Muscle of leg (tissue), 3 donors: ENCODE measurements at regions not wholly inside any gene's neighbourhood (a gene's known extent, or its start where the extent isn't known, plus 50 kb on each side); places are given as distances from the start of the nearest gene placed in this dataset.
A peak's percentile ranks its signal among the peaks of the same experiment; 100 is the strongest.
"Not testable (repeated sequence)": the region's sequence is repeated elsewhere in the genome, so short reads cannot be mapped to it uniquely, and the experiment has no call there.

Experiments used
- DNase-seq: peaks from one replicate; pipeline ENCODE4 v3.0.0; 2013
- H3K27ac ChIP-seq: one replicate; pipeline ENCODE4 v1.5.1; 2013; ENCODE audit warnings: mild to moderate bottlenecking, low read length, control low read depth
- H3K27me3 ChIP-seq: one replicate; pipeline ENCODE4 v1.6.1; 2013; ENCODE audit warnings: low read length; ENCODE audit not compliant: control insufficient read depth, insufficient read depth
- H3K36me3 ChIP-seq: one replicate; pipeline ENCODE4 v1.6.1; 2013; ENCODE audit warnings: low read length; ENCODE audit not compliant: control insufficient read depth, insufficient read depth
- H3K4me1 ChIP-seq: one replicate; pipeline ENCODE4 v1.6.1; 2013; ENCODE audit warnings: low read length; ENCODE audit not compliant: control insufficient read depth, insufficient read depth
- H3K4me3 ChIP-seq: one replicate; pipeline ENCODE4 v1.5.1; 2013; ENCODE audit warnings: low read length, control low read depth
- H3K9me3 ChIP-seq: replicated peaks from 2 replicates; pipeline ENCODE4 v1.6.1; 2013; ENCODE audit warnings: low read depth, low read length; ENCODE audit not compliant: control insufficient read depth
- WGBS: methylation state at CpG from one replicate; pipeline ENCODE4 v1.1.5; 2013; ENCODE audit warnings: missing lambda C conversion rate; ENCODE audit not compliant: insufficient coverage; 5-methylcytosine and 5-hydroxymethylcytosine counted together

- no peaks in the 10 kb centered on the region for H3K27me3 ChIP-seq
- no peaks in the 10 kb centered on the region for H3K9me3 ChIP-seq
- no peaks in the 10 kb centered on the region for H3K36me3 ChIP-seq
- 67% methylated on average over 1 of the region's 5 CpGs for WGBS
- H3K4me1 ChIP-seq: no peaks in the 10 kb centered on the region
- no peak overlapping the region for H3K4me3 ChIP-seq
- no peak overlapping the region for H3K27ac ChIP-seq
- DNase-seq: no peak
These were observed 57.9 kb downstream of the HINT1 start for GRCh38 chr5:131107128-131107527.

- no peak for DNase-seq
- Histone ChIP-seq H3K27ac (no peak overlapping the region), H3K4me3 (no peak overlapping the region), H3K9me3 (no peaks in the 10 kb centered on the region), H3K27me3 (no peaks in the 10 kb centered on the region), H3K36me3 (no peaks in the 10 kb centered on the region), H3K4me1 (no peaks in the 10 kb centered on the region)
- no CpG with 5 or more reads among the region's 2 CpGs for WGBS
These were observed 60.8 kb downstream of the HINT1 start for GRCh38 chr5:131104169-131104808.

- H3K27ac ChIP-seq: no peak overlapping the region
- DNase-seq: no peak
- H3K9me3 ChIP-seq: no peaks in the 10 kb centered on the region
- H3K4me3 ChIP-seq: no peak overlapping the region
- no peaks in the 10 kb centered on the region for H3K27me3 ChIP-seq
- H3K4me1 ChIP-seq: no peaks in the 10 kb centered on the region
- H3K36me3 ChIP-seq: no peaks in the 10 kb centered on the region
- 83% methylated on average over 1 of the region's 2 CpGs for WGBS
These were observed 68.0 kb downstream of the HINT1 start for GRCh38 chr5:131096774-131097710.

DNA sequence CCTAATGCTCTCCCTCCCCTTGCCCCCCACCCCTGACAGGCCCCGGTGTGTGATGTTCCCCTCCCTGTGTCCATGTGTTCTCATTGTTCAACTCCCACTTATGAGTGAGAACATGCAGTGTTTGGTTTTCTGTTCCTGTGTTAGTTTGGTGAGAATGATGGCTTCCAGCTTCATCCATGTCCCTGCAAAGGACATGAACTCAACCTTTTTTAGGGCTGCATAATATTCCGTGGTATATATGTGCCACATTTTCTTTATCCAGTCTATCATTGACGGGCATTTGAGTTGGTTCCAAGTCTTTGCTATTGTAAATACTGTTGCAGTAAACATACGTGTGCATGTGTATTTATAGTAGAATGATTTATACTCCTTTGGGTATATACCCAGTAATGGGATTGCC lies 69.5 kb downstream of the HINT1 start:
- not testable (repeated sequence) for DNase-seq, H3K36me3 ChIP-seq, H3K9me3 ChIP-seq, H3K27ac ChIP-seq, H3K4me1 ChIP-seq, H3K4me3 ChIP-seq, H3K27me3 ChIP-seq
- WGBS: no CpG with 5 or more reads among the region's 4 CpGs

GRCh38 chr5:131084436-131084835 lies 80.6 kb downstream of the HINT1 start:
- Histone ChIP-seq H3K27ac (no peak overlapping the region), H3K4me3 (no peak overlapping the region), H3K36me3 (no peaks in the 10 kb centered on the region), H3K27me3 (no peaks in the 10 kb centered on the region), H3K9me3 (peaks cover 3% of the 10 kb centered on the region), H3K4me1 (no peaks in the 10 kb centered on the region)
- DNase-seq: no peak
- WGBS: no CpG with 5 or more reads among the region's 3 CpGs

DNA sequence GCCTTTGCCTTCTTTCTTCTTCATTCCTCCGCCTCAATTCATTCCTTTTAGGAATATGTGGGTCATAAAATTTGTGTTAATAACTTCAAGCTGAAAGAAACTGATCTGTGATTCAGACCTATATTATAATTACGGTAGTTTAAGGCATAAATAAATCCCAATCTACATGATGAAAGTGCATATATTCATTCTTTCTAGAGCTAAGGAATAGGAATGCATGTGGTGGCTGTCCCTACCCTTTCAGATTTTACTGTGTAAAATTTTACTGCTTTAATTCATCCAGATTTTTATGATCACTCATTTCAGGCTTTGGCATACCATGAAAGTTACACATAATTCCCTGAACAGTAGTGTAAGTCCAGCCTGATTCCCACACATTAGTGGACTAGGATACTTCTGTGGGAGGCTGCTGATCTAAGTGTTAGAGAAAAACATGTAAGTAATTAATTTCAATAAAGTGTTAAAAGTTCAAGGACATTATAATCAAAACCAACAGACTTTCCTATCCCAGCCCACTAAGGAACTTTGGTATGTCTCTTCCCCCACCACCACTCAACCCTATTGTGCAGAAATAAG lies 83.1 kb downstream of the HINT1 start:
- peak; percentile 5 for DNase-seq
- H3K9me3 ChIP-seq: peaks cover 3% of the 10 kb centered on the region
- no peaks in the 10 kb centered on the region for H3K4me1 ChIP-seq
- no peak overlapping the region for H3K27ac ChIP-seq
- no CpG with 5 or more reads among the region's 2 CpGs for WGBS
- H3K4me3 ChIP-seq: no peak overlapping the region
- no peaks in the 10 kb centered on the region for H3K27me3 ChIP-seq
- no peaks in the 10 kb centered on the region for H3K36me3 ChIP-seq

DNA sequence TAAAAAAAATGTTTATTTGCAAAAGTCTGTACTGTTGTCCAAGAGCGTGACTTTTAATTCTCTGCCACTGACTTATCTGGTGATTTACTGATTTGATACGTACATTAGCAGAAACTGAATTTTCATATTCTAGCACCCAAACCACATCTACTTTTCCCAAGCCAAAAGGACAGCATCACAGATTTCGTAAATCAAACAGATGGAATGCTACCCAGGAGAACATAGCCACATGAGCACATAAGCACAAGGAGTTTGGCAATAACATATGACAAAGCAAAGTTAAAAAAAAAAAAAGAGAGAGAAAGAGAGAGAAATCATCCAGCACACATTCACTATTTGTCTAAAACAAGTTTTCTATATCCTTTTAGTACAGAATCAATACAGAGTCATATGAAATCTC lies 83.7 kb downstream of the HINT1 start:
- no peaks in the 10 kb centered on the region for H3K9me3 ChIP-seq
- no peak for DNase-seq
- no peak overlapping the region for H3K27ac ChIP-seq
- no peaks in the 10 kb centered on the region for H3K27me3 ChIP-seq
- H3K4me1 ChIP-seq: no peaks in the 10 kb centered on the region
- H3K36me3 ChIP-seq: no peaks in the 10 kb centered on the region
- H3K4me3 ChIP-seq: no peak overlapping the region
- WGBS: 100% methylated on average over 1 of the region's 3 CpGs

DNA sequence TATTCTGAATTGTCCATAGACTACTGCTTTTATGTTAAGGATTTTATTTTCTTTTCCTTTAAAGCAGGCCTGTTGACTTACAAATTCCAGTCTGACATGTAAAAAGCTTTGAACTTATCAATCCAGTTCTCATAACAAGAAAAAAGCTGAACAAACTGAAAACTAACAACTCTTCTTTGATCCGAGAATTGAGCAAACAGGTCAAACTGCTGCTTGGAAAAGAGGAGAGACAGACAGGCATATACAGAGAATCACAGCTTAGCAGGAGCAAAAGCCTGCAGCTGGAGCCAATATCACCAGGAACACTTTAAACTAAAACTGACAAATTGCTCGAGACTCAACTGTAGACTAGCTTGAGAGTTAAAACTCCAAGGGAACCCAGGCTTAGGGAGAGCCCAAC lies 85.8 kb downstream of the HINT1 start:
- H3K36me3 ChIP-seq: no peaks in the 10 kb centered on the region
- no peaks in the 10 kb centered on the region for H3K27me3 ChIP-seq
- no CpG with 5 or more reads among the region's 2 CpGs for WGBS
- no peaks in the 10 kb centered on the region for H3K9me3 ChIP-seq
- DNase-seq: no peak
- H3K27ac ChIP-seq: no peak overlapping the region
- H3K4me1 ChIP-seq: no peaks in the 10 kb centered on the region
- H3K4me3 ChIP-seq: no peak overlapping the region

DNA sequence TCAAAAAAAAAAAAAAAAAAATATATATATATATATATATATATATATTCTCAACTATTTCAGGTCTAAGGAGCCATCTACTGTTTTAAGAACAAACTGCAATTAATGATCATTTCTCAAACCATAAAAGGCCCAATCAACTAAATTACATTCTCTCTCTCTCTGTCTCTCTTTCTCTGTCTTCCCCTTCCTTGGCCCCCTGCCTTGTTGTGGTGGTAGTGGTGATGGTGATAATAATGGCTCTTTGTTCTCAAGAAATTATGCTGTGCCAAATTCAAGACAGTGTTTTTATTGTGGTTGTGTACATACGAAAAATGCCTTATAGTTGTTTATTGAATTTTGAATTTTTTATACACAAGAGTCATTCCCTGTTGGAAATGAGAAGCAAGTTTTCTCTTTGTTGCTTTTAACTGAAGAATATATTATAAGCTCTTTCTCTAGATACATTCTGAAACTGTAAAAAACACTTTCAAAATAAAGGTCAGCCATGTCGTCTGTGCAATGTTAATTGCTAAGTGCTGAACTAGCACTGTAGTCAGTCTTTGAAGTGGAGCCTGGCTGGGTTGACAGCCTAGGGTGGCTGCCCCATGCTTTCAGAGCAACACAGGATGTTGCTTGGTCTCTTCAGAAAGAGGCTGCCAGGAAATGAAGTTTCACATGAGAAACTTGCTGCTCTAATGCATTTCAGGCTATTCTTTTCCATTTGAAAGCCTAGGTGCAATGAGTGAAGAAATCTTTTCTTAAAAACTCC lies 96.0 kb downstream of the HINT1 start:
- peak; percentile 22 for DNase-seq
- Histone ChIP-seq H3K4me1 (no peaks in the 10 kb centered on the region), H3K27ac (no peak overlapping the region), H3K36me3 (no peaks in the 10 kb centered on the region), H3K27me3 (no peaks in the 10 kb centered on the region), H3K9me3 (peaks cover 11% of the 10 kb centered on the region), H3K4me3 (no peak overlapping the region)
- 44% methylated on average over 1 of the region's 2 CpGs for WGBS

GRCh38 chr5:131068076-131068475 lies 97.0 kb downstream of the HINT1 start:
- WGBS: no CpG with 5 or more reads among the region's 3 CpGs
- no peaks in the 10 kb centered on the region for H3K36me3 ChIP-seq
- no peaks in the 10 kb centered on the region for H3K4me1 ChIP-seq
- DNase-seq: no peak
- no peak overlapping the region for H3K4me3 ChIP-seq
- no peaks in the 10 kb centered on the region for H3K27me3 ChIP-seq
- H3K27ac ChIP-seq: no peak overlapping the region
- peaks cover 11% of the 10 kb centered on the region for H3K9me3 ChIP-seq
